ENCODE measurements at regions not wholly inside any gene's neighbourhood (a gene's known extent, or its start where the extent isn't known, plus 50 kb on each side); places are given as distances from the start of the nearest gene placed in this dataset.
"Not testable (repeated sequence)": the region's sequence is repeated elsewhere in the genome, so short reads cannot be mapped to it uniquely, and the experiment has no call there.

GRCh38 chr14:66330916-66331315, 155.3 kb upstream of the CCDC196 start:
- Histone ChIP-seq H3K9me3 (replicated peaks; ENCODE audit: control insufficient read depth, insufficient read depth, low read length) (no peaks in the 10 kb centered on the region), H3K4me2 (ENCODE audit: control insufficient read depth, insufficient read depth) (no peak overlapping the region), H3K4me3 (no peak overlapping the region), H2AFZ (ENCODE audit: control insufficient read depth, low read depth, low read length) (no peak overlapping the region), H4K20me1 (ENCODE audit: control insufficient read depth, insufficient read depth) (no peaks in the 10 kb centered on the region), H3K36me3 (ENCODE audit: control insufficient read depth in 2 of 2, insufficient read depth in 2 of 2, low read length in 1 of 2) (no peaks in the 10 kb centered on the region), H3K4me1 (ENCODE audit: control insufficient read depth, insufficient read depth, low read length) (no peaks in the 10 kb centered on the region), H3K79me2 (ENCODE audit: control insufficient read depth, insufficient read depth, low read length) (no peaks in the 10 kb centered on the region), H3K27ac (ENCODE audit: control insufficient read depth, insufficient read depth) (no peak overlapping the region), H3K9ac (ENCODE audit: control insufficient read depth, insufficient read depth, low read length) (no peak overlapping the region), H3K27me3 (replicated peaks in 1 of 2; ENCODE audit: control insufficient read depth in 2 of 2, insufficient read depth in 2 of 2, low read length in 1 of 2) (no peaks in the 10 kb centered on the region)
- ChIA-PET RAD21 (ENCODE audit: unreplicated experiment) (no interaction called here), SMC1A (ENCODE audit: uncharacterized antibody, unreplicated experiment) (interaction anchor here (0.7 kb wide), 1 partner anchor 51 kb away, joined by 3 read pairs; no protein-coding TSS in a partner anchor), CTCF (no interaction called here), POLR2A (no interaction called here)
- BruUV-seq (replicated peaks): no TSS peak
- ATAC-seq (no peak), DNase-seq (ENCODE audit: low read depth, low spot score) (no peak), FAIRE-seq (no peak)
- intact Hi-C loops (cut with micrococcal nuclease; ENCODE audit: unreplicated experiment) (no loop called here), in situ Hi-C loops (cut with MboI) (no loop called here)
- no peak for TF ChIP-seq SP1 (IDR thresholded peaks at IDR 0.05; ENCODE audit: low read depth, low read length)
- TF ChIP-seq WRNIP1 (IDR thresholded peaks at IDR 0.05; ENCODE audit: borderline replicate concordance, low read depth, low read length): no peak
- no peak for TF ChIP-seq REST (IDR thresholded peaks at IDR 0.05; ENCODE audit: low read depth, low read length)
- no peak for TF ChIP-seq IRF4 (IDR thresholded peaks at IDR 0.05; ENCODE audit: low read depth, low read length)
- TF ChIP-seq NRF1 (conservative IDR thresholded peaks at IDR 0.05; ENCODE audit: low read depth, low read length): no peak

GRCh38 chr14:66333293-66333692, 152.9 kb upstream of the CCDC196 start:
- FAIRE-seq; H3K9ac ChIP-seq (ENCODE audit: control insufficient read depth, insufficient read depth, low read length); DNase-seq (ENCODE audit: low read depth, low spot score); H3K27me3 ChIP-seq (replicated peaks in 1 of 2; ENCODE audit: control insufficient read depth in 2 of 2, insufficient read depth in 2 of 2, low read length in 1 of 2); RAD21 ChIA-PET (ENCODE audit: unreplicated experiment); intact Hi-C loops (cut with micrococcal nuclease; ENCODE audit: unreplicated experiment); POLR2A ChIA-PET; H4K20me1 ChIP-seq (ENCODE audit: control insufficient read depth, insufficient read depth); H2AFZ ChIP-seq (ENCODE audit: control insufficient read depth, low read depth, low read length); ATAC-seq; H3K79me2 ChIP-seq (ENCODE audit: control insufficient read depth, insufficient read depth, low read length); BruUV-seq (replicated peaks); H3K36me3 ChIP-seq (ENCODE audit: control insufficient read depth in 2 of 2, insufficient read depth in 2 of 2, low read length in 1 of 2); H3K4me3 ChIP-seq; H3K4me2 ChIP-seq (ENCODE audit: control insufficient read depth, insufficient read depth); in situ Hi-C loops (cut with MboI); H3K27ac ChIP-seq (ENCODE audit: control insufficient read depth, insufficient read depth); H3K9me3 ChIP-seq (replicated peaks; ENCODE audit: control insufficient read depth, insufficient read depth, low read length); H3K4me1 ChIP-seq (ENCODE audit: control insufficient read depth, insufficient read depth, low read length): not testable (repeated sequence)
- SMC1A ChIA-PET (ENCODE audit: uncharacterized antibody, unreplicated experiment): interaction anchor here (1.0 kb wide), 1 partner anchor 11 kb away, joined by 3 read pairs; no protein-coding TSS in a partner anchor
- WGBS (ENCODE audit: insufficient coverage, insufficient replicate concordance, low lambda C conversion rate, missing lambda C conversion rate): 38% methylated on average over 3 of the region's 3 CpGs
- CTCF ChIA-PET: interaction anchor here (1.2 kb wide), 1 partner anchor 27 kb away, joined by 4 read pairs; no protein-coding TSS in a partner anchor

Data from GM12878 (cell line).